Heart left ventricle (tissue), 16 donors: ENCODE measurements at regions not wholly inside any gene's neighbourhood (a gene's known extent, or its start where the extent isn't known, plus 50 kb on each side); places are given as distances from the start of the nearest gene placed in this dataset.

ENCODE experiments used
- ATAC-seq, 4 donors: fragments of 200-7000 bp; cut with Tn5 transposase; one replicate each; pipeline ENCODE4 v1.9.1; 2020 to 2022; ENCODE audit warnings: moderate library complexity in 4 of 4, mild to moderate bottlenecking in 3 of 4, moderate number of reproducible peaks in 1 of 4
- DNase-seq, 5 donors: peaks; one replicate each; pipeline ENCODE4 v3.0.0-alpha.2; 2020
- H3K27ac ChIP-seq, 12 donors: fragments of 200-600 bp; sonication (generic) in 4 of 12; one replicate each; pipeline versions ENCODE4 v1.5.0 to v1.8.0; 2016 to 2022; ENCODE audit warnings: mild to moderate bottlenecking in 2 of 12
- H3K27me3 ChIP-seq, 9 donors: fragments of 200-600 bp; sonication (generic) in 2 of 9; one replicate each; pipeline versions ENCODE4 v1.5.1 to v1.8.0; 2016 to 2022; ENCODE audit warnings: mild to moderate bottlenecking in 3 of 9
- H3K36me3 ChIP-seq, 9 donors: fragments of 200-600 bp; sonication (generic) in 2 of 9; one replicate each; pipeline versions ENCODE4 v1.5.0 to v1.8.0; 2018 to 2022; ENCODE audit warnings: mild to moderate bottlenecking in 2 of 9
- H3K4me1 ChIP-seq, 12 donors: fragments of 200-600 bp; sonication (generic) in 4 of 12; one replicate each; pipeline versions ENCODE4 v1.5.0 to v1.8.0; 2016 to 2022; ENCODE audit warnings: mild to moderate bottlenecking in 3 of 12
- H3K4me3 ChIP-seq, 12 donors: fragments of 200-600 bp; sonication (generic) in 4 of 12; one replicate each; pipeline versions ENCODE4 v1.5.0 to v1.8.0; 2017 to 2022; ENCODE audit warnings: mild to moderate bottlenecking in 9 of 12, moderate library complexity in 4 of 12
- H3K9me3 ChIP-seq, 12 donors: fragments of 200-600 bp; sonication (generic) in 4 of 12; one replicate each; pipeline versions ENCODE4 v1.5.0 to v1.8.0; 2016 to 2022; ENCODE audit warnings: mild to moderate bottlenecking in 1 of 12
- CTCF ChIP-seq, 12 donors: fragments of 200-600 bp; sonication (generic) in 4 of 12; IDR thresholded peaks; one replicate each; pipeline versions ENCODE4 v1.5.0 to v1.8.0; 2018 to 2022; ENCODE audit warnings: antibody characterized with exemption in 12 of 12, mild to moderate bottlenecking in 5 of 12
- POLR2A ChIP-seq, 2 donors: fragments of 450-650 bp; IDR thresholded peaks; one replicate each; pipeline ENCODE4 v1.6.1; 2017; ENCODE audit warnings: antibody characterized with exemption in 2 of 2, mild to moderate bottlenecking in 2 of 2, moderate library complexity in 2 of 2
- WGBS, 4 donors: extraction: QIAGEN DNeasy Blood & Tissue Kit in 2 of 4; methylation state at CpG; one replicate each; pipeline versions ENCODE4 v1.1.5 to v1.1.7; 2013 to 2018; 5-methylcytosine and 5-hydroxymethylcytosine counted together
- intact Hi-C, 10 donors: fragments of 100-400 bp; cut with DNase I; formaldehyde crosslinking; loops; one replicate each; pipeline versions ENCODE4 v1.11.1 to v1.14.2; 2022
- donor health status: ischemic (EF 13 %, LVEDD 7.1; RV severe dilation, severe dysfunction).
- donor health status: healthy with polysubstance abuse.
- donor health status: DM: no; HTN: yes; CAD: no.
- donor health status: DM: no; HTN: no; CAD: no.
- donor health status: ischemic (EF 25% LVEDD 6.9; RV normal size, moderate dysfunction).
- donor health status: ischemic (EF 25% LVEDD 5.7; RV mildly dilated, moderate dysfunction).
- donor health status: healthy.
- donor health status: DM: yes; HTN: yes; CAD: no.
- donor health status: ischemic (EF 35%, LVEDD 5.7; RV mildly dilated, moderate dysfunction).
- donor health status: nonischemic (EF 11% LVEDD 7.7; RV severe dilation, severe dysfunction).
- donor health status: DM: yes; HTN: yes; CAD: no.
- donor health status: PGD.
- donor health status: ischemic (EF 29% LVEDD 5.4; RV normal size, mild dysfunction).
- donor health status: nonischemic (EF 23%, LVEDD 6.1; RV moderate dilation, normal function).

DNA sequence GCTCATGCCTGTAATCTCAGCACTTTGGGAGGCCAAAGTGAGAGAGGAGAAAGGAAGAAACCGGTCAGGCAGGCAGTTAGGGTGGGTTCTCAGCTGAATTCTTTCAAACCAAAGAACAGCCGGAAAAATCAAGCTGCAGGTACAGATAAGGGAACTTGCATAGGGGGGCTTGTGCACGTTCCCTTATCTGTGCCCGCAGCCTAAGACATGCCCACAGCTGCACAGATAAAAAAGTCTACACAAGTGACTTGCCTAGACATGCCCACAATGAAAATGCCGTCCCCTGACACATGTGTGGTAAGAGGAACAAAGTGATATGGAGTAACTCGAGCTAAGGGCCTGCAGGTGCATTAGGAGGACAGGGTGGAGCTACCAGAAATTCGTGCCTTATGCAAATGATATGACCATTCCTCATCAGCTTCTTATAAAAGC is 175.8 kb upstream of the SALL4 start:
- intact Hi-C loops = no loop called here
- Histone ChIP-seq H3K27ac (no peak overlapping the region), H3K4me3 (no peak overlapping the region), H3K27me3 (no peaks in the 10 kb centered on the region), H3K9me3 (peaks cover 0 to 11% (median 3%) of the 10 kb centered on the region in 12 donors), H3K4me1 (no peaks in the 10 kb centered on the region), H3K36me3 (no peaks in the 10 kb centered on the region)
- DNase-seq (no peak), ATAC-seq (no peak)
- WGBS, 4 donors = 77 to 88% (median 81%) methylated on average over 7 of the region's 7 CpGs
- TF ChIP-seq CTCF (IDR thresholded peaks at IDR 0.05) (no peak), POLR2A (IDR thresholded peaks at IDR 0.05) (no peak)

- WGBS, 4 donors = 69 to 78% (median 77%) methylated on average over 6 of the region's 6 CpGs
- ATAC-seq (no peak), DNase-seq (no peak)
- H3K36me3 ChIP-seq = no peaks in the 10 kb centered on the region
- no peak overlapping the region for H3K4me3 ChIP-seq
- no peaks in the 10 kb centered on the region for H3K27me3 ChIP-seq
- no peak overlapping the region for H3K27ac ChIP-seq
- TF ChIP-seq CTCF (IDR thresholded peaks at IDR 0.05) = no peak
- TF ChIP-seq POLR2A (IDR thresholded peaks at IDR 0.05) = no peak
- no peaks in the 10 kb centered on the region for H3K4me1 ChIP-seq
- H3K9me3 ChIP-seq = no peaks in the 10 kb centered on the region
- intact Hi-C loops = no loop called here
These were observed 169.7 kb upstream of the SALL4 start for GRCh38 chr20:51972056-51972455.

DNA sequence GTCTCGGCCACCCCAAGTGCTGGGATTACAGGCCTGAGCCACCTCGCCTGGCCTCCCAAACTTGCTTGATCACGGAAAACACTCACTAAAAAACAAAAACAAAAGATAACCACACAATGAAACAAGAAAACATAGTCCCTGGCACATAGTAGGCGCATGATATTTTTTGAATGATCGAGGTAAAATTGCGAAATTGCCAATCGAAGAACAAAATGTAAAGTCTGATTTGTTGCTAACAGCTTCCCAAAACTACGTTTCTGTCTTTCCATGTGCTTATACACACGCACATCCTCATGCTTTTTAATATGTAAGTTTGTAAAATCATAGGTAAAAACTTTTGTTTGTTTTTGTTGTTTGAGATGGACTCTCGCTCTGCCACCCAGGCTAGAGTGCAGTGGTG is 168.5 kb upstream of the SALL4 start:
- Histone ChIP-seq H3K9me3 (no peaks in the 10 kb centered on the region), H3K4me1 (peaks cover 0 to 3% (median 0%) of the 10 kb centered on the region in 12 donors), H3K27me3 (no peaks in the 10 kb centered on the region), H3K36me3 (no peaks in the 10 kb centered on the region), H3K4me3 (no peak overlapping the region), H3K27ac (no peak overlapping the region)
- intact Hi-C loops = no loop called here
- DNase-seq (no peak), ATAC-seq (no peak)
- TF ChIP-seq POLR2A (IDR thresholded peaks at IDR 0.05) (no peak), CTCF (IDR thresholded peaks at IDR 0.05) (no peak)
- 94 to 96% (median 95%) methylated on average over 10 of the region's 10 CpGs for WGBS, 4 donors

DNA sequence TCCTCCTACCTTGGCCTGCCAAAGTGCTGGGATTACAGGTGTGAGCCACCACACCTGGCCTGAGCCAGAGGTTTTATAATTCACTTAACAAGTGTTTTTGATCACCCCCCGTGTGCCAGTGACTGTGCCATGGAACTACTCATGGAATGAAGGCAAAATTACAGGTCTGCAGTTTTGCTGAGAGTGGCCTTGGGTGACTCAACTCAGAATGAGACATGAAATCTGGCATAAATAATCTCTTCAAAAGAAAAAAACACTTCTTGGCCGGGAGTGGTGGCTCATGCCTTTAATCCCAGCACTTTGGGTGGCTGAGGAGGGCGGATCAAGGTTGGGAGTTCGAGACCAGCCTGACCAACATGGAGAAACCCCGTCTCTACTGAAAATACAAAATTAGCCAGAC is 166.9 kb upstream of the SALL4 start:
- TF ChIP-seq CTCF (IDR thresholded peaks at IDR 0.05) = no peak
- no peak for TF ChIP-seq POLR2A (IDR thresholded peaks at IDR 0.05)
- Histone ChIP-seq H3K4me1 (peaks cover 0 to 3% (median 0%) of the 10 kb centered on the region in 12 donors), H3K9me3 (no peaks in the 10 kb centered on the region), H3K27me3 (no peaks in the 10 kb centered on the region), H3K4me3 (no peak overlapping the region), H3K27ac (no peak overlapping the region), H3K36me3 (no peaks in the 10 kb centered on the region)
- WGBS, 4 donors = 78 to 93% (median 84%) methylated on average over 5 of the region's 5 CpGs
- intact Hi-C loops = loop anchor here in 5 of 10 donors (10.0 kb wide), 2 partner anchors 324 to 334 kb away; no protein-coding TSS in a partner anchor
- DNase-seq (no peak), ATAC-seq (no peak)
